ENCODE measurements at regions not wholly inside any gene's neighbourhood (a gene's known extent, or its start where the extent isn't known, plus 50 kb on each side); places are given as distances from the start of the nearest gene placed in this dataset.

DNA sequence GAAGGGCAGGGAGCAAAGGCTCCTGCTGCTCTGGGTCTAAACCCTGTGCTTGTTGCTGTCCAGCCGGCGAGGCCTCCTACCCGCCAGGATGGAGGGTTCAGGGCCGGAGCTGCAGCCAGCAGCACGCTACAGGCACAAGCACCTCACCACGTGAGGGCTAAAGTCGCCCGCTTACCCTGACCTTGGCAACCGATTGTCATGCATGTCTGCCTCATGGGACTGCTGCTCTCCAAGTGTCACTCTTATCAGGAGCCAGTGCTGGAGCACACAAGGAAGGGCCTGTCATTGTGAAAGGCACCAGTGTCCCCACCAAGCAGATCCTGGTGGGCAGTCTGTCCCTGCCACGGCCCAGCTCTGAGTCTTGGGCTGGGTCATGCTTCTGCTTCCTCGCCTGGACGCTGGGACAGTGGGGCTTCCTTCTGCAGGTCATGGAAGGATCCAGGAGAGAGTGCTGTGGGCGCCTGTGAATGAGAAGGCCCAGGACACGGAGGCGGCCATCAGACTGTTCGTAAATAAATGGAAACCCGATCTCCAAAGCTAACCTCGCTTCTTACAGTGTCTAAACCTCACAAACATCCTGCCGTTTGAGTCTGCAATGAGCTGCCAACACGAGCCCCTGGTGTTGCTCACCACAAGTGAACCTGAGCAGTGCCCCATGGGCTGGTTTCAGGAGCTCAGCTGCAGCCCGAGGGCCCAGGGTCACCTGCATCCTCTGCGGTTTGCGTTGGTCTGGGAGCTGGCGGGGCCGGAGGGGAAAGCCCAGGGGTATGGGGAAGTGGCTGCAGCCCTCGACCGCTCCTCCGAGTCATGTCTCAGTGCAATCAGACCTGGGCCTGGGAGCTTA lies 58.2 kb upstream of the RXRA start:
- TF ChIP-seq TAF1 (IDR thresholded peaks at IDR 0.05; ENCODE audit: borderline replicate concordance, low read depth, low read length) (no peak), POLR2AphosphoS5 (IDR thresholded peaks at IDR 0.05; ENCODE audit: low read depth, low read length) (no peak), POLR2A (IDR thresholded peaks at IDR 0.05; ENCODE audit: low read depth, low read length) (no peak)
- DNase-seq (ENCODE audit: insufficient read length) (peak; percentile 71), FAIRE-seq (peak; percentile 48)

DNA sequence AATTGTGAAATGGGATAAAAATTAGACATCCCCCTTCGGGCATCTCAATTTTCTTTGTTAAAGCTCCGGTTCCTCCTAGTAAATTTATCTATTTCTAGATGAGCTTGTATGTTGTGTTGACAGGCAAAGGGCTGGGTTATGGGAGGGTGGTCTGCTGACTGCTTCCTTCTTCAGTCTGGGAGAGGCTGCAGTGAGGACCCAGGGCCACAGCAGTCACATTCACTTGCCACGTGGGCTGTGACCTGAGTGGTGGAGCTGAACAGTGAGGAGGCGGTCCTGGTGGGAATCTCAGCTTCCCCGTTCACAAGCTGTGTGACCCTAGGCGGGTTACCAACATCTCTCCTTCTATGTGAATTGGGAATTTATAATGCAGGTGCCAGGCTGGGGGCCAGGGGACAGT lies 57.5 kb upstream of the RXRA start:
- DNase-seq (ENCODE audit: insufficient read length) (no peak), FAIRE-seq (no peak)
- no peak for TF ChIP-seq POLR2AphosphoS5 (IDR thresholded peaks at IDR 0.05; ENCODE audit: low read depth, low read length)
- no peak for TF ChIP-seq POLR2A (IDR thresholded peaks at IDR 0.05; ENCODE audit: low read depth, low read length)

DNA sequence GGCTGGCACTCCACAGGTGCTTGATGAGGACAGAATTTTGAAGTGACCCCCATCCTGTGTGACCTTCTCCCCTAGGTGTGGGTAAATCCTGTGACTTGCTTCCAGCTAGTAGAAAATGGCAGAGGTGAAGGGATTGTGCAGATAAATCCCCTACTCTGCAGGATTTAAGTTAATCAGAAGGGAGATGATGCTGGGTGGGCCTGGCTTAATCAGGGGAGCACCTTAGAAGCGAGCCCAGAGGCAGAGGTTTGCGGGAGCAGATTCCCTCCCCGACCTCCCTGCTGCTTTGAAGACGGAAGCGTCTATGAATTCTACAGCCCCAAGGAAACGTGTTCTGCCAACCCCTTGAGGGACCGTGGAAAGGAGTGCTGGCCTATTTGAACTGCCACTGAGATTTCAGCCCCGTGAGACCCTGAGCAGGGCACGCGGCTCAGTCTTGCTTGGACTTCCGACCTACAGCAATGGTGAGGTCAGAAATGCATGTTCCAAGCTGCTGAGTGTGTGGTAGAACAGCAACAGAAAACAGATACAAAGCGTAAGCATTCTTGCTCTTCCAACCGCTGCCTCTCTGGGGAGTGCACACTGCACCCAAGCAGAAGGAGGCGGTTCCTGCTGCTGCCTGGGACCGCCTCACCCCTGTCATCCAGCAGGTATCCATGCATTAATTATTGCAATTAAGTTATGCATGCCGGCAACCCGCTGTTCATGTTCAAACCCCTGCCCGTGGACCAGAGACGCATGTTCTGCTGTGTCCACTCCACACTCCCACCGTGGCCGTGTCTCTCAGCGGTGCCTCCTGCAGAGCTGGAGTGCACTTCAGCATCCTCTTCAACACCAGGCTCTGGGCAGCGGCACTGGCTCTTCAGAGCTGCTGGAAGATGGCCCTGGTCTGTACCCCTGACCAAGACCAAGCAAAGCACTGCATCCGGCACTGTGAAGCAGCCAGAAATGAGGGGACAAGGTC lies 54.6 kb upstream of the RXRA start:
- no peak for DNase-seq (ENCODE audit: insufficient read length)
- FAIRE-seq = no peak
- TF ChIP-seq POLR2A (IDR thresholded peaks at IDR 0.05; ENCODE audit: low read depth, low read length) = no peak
- no peak for TF ChIP-seq TAF1 (IDR thresholded peaks at IDR 0.05; ENCODE audit: borderline replicate concordance, low read depth, low read length)
- no peak for TF ChIP-seq POLR2AphosphoS5 (IDR thresholded peaks at IDR 0.05; ENCODE audit: low read depth, low read length)

DNA sequence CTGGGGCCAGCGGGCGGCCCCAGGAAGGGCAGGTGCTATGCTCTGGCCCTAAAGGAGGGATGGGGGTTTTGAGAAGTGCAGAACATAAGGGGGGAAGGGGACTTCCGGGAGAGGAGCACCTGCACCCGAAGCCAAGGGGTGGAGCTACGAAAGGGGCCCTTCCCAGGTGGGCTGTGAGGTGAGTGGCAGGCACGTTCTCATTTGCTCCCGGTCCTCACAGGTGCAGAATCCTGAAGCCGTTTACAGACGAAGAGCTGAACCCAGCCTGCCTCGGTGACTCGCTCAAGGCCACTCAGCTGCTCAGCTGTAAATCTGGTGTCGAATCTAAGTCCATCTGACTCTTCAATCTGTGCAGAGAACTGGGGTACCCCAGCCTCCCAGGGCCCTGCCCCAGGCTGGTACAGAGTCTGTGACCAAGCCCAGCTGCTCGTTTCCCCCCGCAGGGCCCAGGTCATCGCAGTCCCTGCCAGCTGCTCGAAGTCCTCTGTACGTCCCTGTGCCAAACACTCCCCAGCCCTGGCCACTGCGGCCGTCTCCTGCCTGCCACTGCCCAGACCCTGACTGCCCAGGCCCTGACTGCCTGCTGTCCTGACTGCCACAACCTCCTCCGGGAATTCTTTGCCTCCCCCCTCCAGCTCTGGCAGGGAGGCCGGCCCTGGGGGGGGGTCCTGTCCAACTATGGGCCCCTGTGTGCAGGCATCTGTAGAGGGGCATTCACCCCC lies 53.8 kb upstream of the RXRA start:
- no peak for DNase-seq (ENCODE audit: insufficient read length)
- FAIRE-seq = no peak
- TF ChIP-seq POLR2A (IDR thresholded peaks at IDR 0.05; ENCODE audit: low read depth, low read length) (no peak), POLR2AphosphoS5 (IDR thresholded peaks at IDR 0.05; ENCODE audit: low read depth, low read length) (no peak), TAF1 (IDR thresholded peaks at IDR 0.05; ENCODE audit: borderline replicate concordance, low read depth, low read length) (no peak)

DNA sequence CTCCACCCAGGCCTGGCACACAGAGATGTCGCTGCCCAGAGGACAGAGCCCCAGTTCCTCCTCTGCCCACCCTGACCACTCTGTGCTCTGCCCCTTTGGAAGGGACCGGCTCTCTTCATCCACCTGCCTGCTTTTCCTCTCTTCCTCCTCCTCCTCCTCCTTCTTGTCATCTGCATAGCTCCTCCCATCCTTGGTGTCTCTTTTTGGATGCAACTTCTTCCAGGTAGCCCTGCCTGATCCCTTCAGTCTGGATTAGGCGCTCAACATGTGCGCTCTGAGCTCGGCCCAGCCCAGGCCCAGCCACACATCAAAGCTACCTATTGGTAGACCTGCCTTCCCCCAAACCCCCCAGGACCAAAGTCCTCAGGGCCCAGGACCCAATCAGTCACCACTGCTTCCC lies 52.6 kb upstream of the RXRA start:
- FAIRE-seq (no peak), DNase-seq (ENCODE audit: insufficient read length) (no peak)
- TF ChIP-seq TAF1 (IDR thresholded peaks at IDR 0.05; ENCODE audit: borderline replicate concordance, low read depth, low read length) (no peak), POLR2AphosphoS5 (IDR thresholded peaks at IDR 0.05; ENCODE audit: low read depth, low read length) (no peak), POLR2A (IDR thresholded peaks at IDR 0.05; ENCODE audit: low read depth, low read length) (no peak)

DNA sequence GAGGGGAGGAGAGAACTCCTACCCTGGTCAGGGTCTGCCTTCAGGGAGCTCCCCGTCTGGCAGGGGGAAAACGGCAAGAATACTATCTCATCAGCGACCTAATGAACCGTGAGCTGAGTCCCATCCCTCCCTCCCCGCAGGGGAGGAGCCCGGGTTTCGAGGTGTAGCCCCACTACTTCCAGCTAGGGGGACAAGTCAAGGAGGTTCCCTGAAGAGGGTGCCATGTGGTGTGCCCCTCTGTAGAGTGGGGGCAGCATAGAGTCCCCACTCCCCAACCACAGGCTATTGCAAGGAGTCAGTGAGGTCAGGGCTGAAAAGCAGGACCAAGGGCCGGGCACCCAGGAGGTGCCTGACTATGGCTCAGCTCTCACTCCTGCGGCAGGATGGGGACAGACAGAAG lies 50.9 kb upstream of the RXRA start:
- FAIRE-seq = no peak
- DNase-seq (ENCODE audit: insufficient read length) = no peak
- no peak for TF ChIP-seq POLR2AphosphoS5 (IDR thresholded peaks at IDR 0.05; ENCODE audit: low read depth, low read length)
- TF ChIP-seq TAF1 (IDR thresholded peaks at IDR 0.05; ENCODE audit: borderline replicate concordance, low read depth, low read length) = no peak
- no peak for TF ChIP-seq POLR2A (IDR thresholded peaks at IDR 0.05; ENCODE audit: low read depth, low read length)

DNA sequence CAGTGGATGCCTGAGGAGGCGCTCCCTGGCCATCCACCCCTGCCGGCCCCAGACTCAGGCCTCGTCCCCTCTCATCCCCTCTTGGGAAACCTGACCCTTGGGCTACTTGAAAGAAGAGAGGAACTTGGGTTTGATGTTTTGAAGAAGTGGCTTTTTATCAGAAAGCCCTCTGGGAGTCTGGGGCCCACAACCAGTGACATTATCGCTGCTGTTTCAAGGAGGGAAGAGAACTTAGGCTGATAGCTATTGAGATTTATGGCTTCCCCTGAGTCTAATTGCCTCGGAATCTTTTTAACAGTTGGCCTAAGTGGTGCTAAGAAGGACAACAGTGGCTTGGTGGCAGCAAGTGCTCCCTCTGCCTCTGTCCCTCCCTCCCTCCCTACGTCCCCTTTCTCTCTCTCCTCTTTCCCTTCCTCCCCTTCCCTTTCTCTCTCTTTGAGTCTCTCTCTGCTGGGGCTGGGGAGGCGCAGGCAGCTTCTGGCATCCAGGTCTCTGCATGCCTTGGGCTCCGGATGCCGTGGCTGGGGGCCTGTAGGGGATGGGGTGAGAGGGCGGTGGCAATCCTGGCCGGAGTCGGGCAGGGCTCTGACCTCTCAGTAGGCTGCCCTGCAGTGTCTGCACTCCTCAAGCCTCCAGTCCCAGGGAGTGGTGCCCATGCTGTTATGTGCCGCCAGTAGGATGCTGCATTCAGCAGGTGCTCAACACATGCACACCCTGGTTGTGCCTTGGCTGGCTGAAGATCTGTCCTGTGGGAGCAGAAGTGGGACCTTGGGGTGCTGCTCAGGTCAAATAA lies 49.6 kb upstream of the RXRA start:
- FAIRE-seq = no peak
- no peak for TF ChIP-seq POLR2A (IDR thresholded peaks at IDR 0.05; ENCODE audit: low read depth, low read length)
- TF ChIP-seq POLR2AphosphoS5 (IDR thresholded peaks at IDR 0.05; ENCODE audit: low read depth, low read length) = no peak
- no peak for TF ChIP-seq TAF1 (IDR thresholded peaks at IDR 0.05; ENCODE audit: borderline replicate concordance, low read depth, low read length)
- DNase-seq (ENCODE audit: insufficient read length) = no peak
